Vagina (tissue), 2 donors: ENCODE measurements at regions not wholly inside any gene's neighbourhood (a gene's known extent, or its start where the extent isn't known, plus 50 kb on each side); places are given as distances from the start of the nearest gene placed in this dataset.

Experiments
- POLR2A ChIP-seq, 2 donors: fragments of 450-650 bp; IDR thresholded peaks; one replicate each; pipeline ENCODE4 v1.6.1; 2017; ENCODE audit warnings: antibody characterized with exemption in 2 of 2, mild to moderate bottlenecking in 2 of 2, moderate library complexity in 2 of 2
- POLR2AphosphoS5 ChIP-seq, 2 donors: sonication (generic); formaldehyde crosslinking; IDR thresholded peaks; one replicate each; pipeline ENCODE4 v1.9.0; 2017; ENCODE audit warnings: antibody characterized with exemption in 2 of 2, mild to moderate bottlenecking in 2 of 2, low read depth in 1 of 2; ENCODE audit not compliant: insufficient read depth in 1 of 2

DNA sequence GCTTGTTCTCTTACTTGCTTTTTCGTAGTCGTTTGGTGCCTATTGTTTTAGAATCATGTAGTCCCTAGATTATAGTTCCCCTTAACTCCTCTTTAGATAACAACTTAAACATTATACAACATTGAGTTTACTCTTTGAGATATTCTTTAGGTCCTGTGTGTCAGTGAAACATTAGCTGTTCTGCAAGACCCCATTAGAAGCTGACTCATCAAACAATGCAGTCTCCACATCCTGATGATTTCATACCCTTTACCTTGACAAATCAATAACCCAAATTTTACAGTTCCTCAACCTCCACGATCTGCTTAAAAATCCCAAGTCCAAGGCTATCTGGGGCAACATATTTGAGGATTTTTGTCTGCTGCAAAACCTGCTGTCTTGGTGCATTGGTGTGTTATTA is 582.9 kb downstream of the NSUN3 start:
- TF ChIP-seq POLR2AphosphoS5 (IDR thresholded peaks at IDR 0.05; ENCODE audit: insufficient read depth in 1 of 2, low read depth in 1 of 2) (no peak), POLR2A (IDR thresholded peaks at IDR 0.05) (no peak)
